ENCODE measurements at regions not wholly inside any gene's neighbourhood (a gene's known extent, or its start where the extent isn't known, plus 50 kb on each side); places are given as distances from the start of the nearest gene placed in this dataset.

DNA sequence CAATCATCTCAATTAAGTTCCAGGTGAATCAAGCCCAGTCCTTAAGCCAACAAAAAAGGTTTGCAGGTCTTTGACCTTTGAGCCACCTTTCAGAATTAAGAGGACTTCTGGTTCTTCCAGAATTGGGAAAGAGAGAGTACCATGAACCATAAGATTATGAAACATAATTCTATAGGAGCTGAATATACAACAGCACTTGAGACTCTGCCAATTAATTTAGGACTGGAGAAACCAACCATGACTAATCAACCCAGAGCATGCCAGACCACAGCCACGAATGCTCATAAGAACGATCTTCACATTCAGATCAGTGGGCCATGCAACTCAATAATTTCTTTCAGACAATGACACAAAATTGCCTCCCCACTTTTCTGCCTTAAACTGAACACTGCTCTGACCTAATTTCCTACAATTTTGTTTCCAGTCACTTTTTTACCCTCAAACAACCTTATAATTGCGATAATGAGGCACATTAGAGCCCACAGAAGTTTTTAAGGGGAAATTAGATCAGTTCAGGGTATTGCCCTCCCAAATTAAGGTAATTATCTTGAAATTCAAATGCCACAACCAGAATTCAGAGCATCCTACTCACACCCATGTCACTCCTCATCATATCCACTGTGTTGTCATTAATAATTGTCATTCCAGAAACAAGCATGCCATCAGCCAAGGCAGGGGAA, 213.4 kb downstream of the ATPSCKMT start:
- TF ChIP-seq, protein P1, sequence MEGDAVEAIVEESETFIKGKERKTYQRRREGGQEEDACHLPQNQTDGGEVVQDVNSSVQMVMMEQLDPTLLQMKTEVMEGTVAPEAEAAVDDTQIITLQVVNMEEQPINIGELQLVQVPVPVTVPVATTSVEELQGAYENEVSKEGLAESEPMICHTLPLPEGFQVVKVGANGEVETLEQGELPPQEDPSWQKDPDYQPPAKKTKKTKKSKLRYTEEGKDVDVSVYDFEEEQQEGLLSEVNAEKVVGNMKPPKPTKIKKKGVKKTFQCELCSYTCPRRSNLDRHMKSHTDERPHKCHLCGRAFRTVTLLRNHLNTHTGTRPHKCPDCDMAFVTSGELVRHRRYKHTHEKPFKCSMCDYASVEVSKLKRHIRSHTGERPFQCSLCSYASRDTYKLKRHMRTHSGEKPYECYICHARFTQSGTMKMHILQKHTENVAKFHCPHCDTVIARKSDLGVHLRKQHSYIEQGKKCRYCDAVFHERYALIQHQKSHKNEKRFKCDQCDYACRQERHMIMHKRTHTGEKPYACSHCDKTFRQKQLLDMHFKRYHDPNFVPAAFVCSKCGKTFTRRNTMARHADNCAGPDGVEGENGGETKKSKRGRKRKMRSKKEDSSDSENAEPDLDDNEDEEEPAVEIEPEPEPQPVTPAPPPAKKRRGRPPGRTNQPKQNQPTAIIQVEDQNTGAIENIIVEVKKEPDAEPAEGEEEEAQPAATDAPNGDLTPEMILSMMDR (IDR thresholded peaks at IDR 0.05; ENCODE audit: low read depth, low read length, missing input control), result no peak
- TF ChIP-seq TAF1 (conservative IDR thresholded peaks at IDR 0.05) (no peak), GABPA (IDR thresholded peaks at IDR 0.05 in 1 of 2, conservative IDR thresholded peaks at IDR 0.05 in 1 of 2) (no peak)
